HL-60/S4 (cell line): ENCODE measurements at regions not wholly inside any gene's neighbourhood (a gene's known extent, or its start where the extent isn't known, plus 50 kb on each side); places are given as distances from the start of the nearest gene placed in this dataset.
"Not testable (repeated sequence)": the region's sequence is repeated elsewhere in the genome, so short reads cannot be mapped to it uniquely, and the experiment has no call there.

Experiments
- in situ Hi-C: fragments of 300-500 bp; cut with MboI; formaldehyde crosslinking; loops from 2 replicates; pipeline ENCODE4 v1.14.3; 2022; ENCODE audit warnings: low sequenced_read_pairs

GRCh38 chr3:102357313-102357712 is 77.5 kb upstream of the ZPLD1 start:
- in situ Hi-C loops: not testable (repeated sequence)

GRCh38 chr3:102360183-102360860 is 74.5 kb upstream of the ZPLD1 start:
- in situ Hi-C loops: no loop called here

DNA sequence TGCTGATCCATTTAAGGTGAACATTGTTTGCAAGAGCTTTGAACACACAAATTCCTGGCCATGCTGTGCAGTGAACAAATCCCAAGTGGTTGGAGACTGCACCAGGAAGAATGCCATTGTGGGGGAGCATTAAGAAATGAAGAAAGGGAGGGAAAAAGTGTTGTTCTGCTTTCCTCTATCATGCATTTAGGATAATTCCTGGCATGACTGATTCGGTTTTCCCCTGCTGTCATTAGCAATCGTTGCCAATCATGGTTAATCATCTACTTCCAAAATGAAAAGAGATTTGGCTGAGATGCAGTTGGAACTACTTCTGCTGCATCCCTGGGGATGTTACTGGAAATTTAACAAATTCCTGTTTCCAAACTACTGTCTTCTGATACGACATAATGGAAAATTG is 73.7 kb upstream of the ZPLD1 start:
- in situ Hi-C loops: no loop called here

- in situ Hi-C loops: not testable (repeated sequence)
Measured at GRCh38 chr3:102366116-102366515, 68.7 kb upstream of the ZPLD1 start.

DNA sequence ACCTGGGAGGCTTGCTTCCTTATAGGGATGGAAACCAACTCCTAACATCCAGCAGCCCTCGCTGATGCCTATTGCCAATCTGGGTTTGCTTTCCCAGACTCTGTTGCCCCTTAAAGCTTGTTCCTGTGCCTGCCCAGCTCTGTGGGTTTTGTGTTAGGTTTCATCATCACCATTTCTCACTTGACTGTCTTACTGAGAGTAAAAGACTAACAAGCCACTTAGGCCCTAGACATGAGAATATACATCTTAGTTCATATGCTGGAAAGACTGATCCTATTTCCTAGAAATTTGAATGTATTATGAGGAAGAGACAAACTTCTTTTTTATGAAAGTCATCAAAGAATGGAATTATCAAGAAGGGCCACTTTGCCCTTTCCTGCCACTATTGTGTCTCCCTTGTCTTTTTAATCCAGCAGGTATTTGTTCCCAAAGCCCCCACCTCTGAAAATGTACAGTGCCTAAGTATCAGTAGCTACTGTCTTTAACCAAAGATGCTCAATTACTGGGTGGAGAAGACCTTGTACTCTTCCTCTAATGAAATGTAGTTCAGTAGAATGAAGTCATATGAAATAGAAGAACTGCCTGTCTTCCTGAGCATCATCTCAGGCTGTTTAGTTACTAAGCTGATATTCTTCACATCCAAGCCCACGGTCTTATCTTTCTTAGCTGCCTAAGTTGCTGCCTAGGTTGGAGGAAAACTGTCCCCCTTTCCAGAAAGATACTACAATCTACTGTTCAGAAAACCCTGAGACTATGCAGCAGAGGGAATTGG is 59.8 kb upstream of the ZPLD1 start:
- in situ Hi-C loops: no loop called here

DNA sequence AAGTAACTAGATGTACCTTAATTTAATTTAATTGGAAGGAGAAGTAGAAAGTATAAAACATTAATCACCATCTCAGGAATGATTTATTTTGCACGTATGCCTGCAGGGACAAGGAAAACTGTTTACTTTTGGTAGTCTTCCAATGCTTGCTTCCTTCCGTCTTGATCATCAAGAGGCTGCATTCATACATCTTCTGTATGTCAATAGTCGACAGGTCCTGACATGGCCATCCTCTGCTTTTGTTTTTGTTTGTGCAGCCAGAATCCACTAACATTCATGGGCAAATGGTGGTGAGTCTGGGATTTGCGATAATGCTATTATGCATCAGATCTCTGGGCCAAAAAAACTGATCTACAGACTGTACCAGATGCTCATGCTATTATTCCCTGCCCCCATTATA is 56.6 kb upstream of the ZPLD1 start:
- in situ Hi-C loops: no loop called here

- in situ Hi-C loops: not testable (repeated sequence)
Measured at GRCh38 chr3:102382201-102382600, 52.6 kb upstream of the ZPLD1 start.
